ENCODE measurements at regions not wholly inside any gene's neighbourhood (a gene's known extent, or its start where the extent isn't known, plus 50 kb on each side); places are given as distances from the start of the nearest gene placed in this dataset.

DNA sequence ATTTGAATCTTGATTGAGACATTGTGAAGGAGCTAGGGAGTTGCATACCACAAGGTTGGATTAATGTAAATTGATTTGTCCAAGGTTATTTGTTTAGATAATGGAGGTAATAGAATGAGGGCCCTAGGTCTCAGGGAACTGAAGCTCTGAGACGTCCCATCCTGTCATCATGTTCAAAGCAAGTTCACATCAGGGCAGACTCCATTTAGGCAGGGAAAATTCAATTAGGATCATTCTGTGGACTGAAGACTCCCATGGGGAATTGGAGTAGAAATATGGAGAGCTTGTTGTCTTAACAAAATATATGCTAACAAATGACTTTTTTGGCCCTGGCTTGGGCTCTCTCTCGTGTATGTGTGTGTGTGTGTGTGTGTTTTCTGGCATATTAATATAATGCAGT is 722.0 kb upstream of the ADAMTS16 start:
- Histone ChIP-seq H2BK15ac (ENCODE audit: low read depth, low read length) (no peak overlapping the region), H3K27ac (ENCODE audit: insufficient read length, low read depth, low read length) (no peak overlapping the region), H2BK12ac (ENCODE audit: insufficient read length, low read depth, low read length) (no peak overlapping the region), H2BK120ac (ENCODE audit: low read depth, low read length, poor library complexity, severe bottlenecking) (no peak overlapping the region), H3K56ac (ENCODE audit: insufficient read length, low read depth, low read length) (no peak overlapping the region), H3T11ph (ENCODE audit: low read length) (no peak overlapping the region), H2BK20ac (ENCODE audit: low read depth, low read length, poor library complexity, severe bottlenecking) (no peak overlapping the region), H3K23me2 (ENCODE audit: insufficient read length, low read depth, low read length, poor library complexity, severe bottlenecking) (no peaks in the 10 kb centered on the region), H3K9me3 (ENCODE audit: control insufficient read depth, low read depth, low read length) (no peaks in the 10 kb centered on the region), H3K79me1 (ENCODE audit: insufficient read depth, low read depth, low read length, poor library complexity, severe bottlenecking) (no peaks in the 10 kb centered on the region), H3K23ac (ENCODE audit: insufficient read length, low read depth, low read length) (no peak overlapping the region), H2BK5ac (ENCODE audit: insufficient read length, low read length) (no peak overlapping the region), H4K20me1 (ENCODE audit: control insufficient read depth, insufficient read depth, insufficient read length) (no peaks in the 10 kb centered on the region), H4K5ac (ENCODE audit: insufficient read length, low read depth, low read length) (no peak overlapping the region), H3K4me2 (ENCODE audit: insufficient read depth, insufficient read length, low read length) (no peak overlapping the region), H3K4me1 (ENCODE audit: insufficient read depth, low read length) (no peaks in the 10 kb centered on the region), H4K8ac (replicated peaks; ENCODE audit: insufficient read length, low read depth, low read length) (no peak overlapping the region), H3K27me3 (ENCODE audit: insufficient read depth, low read length) (no peaks in the 10 kb centered on the region), H3K9ac (ENCODE audit: extremely low read depth, insufficient read length, low read length) (no peak overlapping the region), H3K79me2 (ENCODE audit: insufficient read depth, low read length) (no peaks in the 10 kb centered on the region), H4K91ac (ENCODE audit: insufficient read length, low read depth, low read length) (no peak overlapping the region), H2AK5ac (ENCODE audit: insufficient read length, low read length) (no peak overlapping the region), H3K14ac (ENCODE audit: insufficient read depth, low read length) (no peak overlapping the region), H3K18ac (ENCODE audit: insufficient read length, low read depth, low read length) (no peak overlapping the region), H2AFZ (ENCODE audit: low read length) (no peak overlapping the region), H3K4ac (ENCODE audit: low read depth, low read length) (no peak overlapping the region)
- WGBS (ENCODE audit: extremely low coverage, insufficient read length, low lambda C conversion rate) = no CpG with 5 or more reads among the region's 2 CpGs
- no peak for TF ChIP-seq CTCF (conservative IDR thresholded peaks at IDR 0.05)
- Mint-ChIP-seq H3K27me3 (ENCODE audit: low read depth) (no peaks in the 10 kb centered on the region), H3K4me3 (no peak overlapping the region), H3K4me1 (peaks cover 6 to 7% of the 10 kb centered on the region in 2 experiments; a peak in 3 of 4 replicates), H3K36me3 (ENCODE audit: insufficient read depth in 1 of 3, low read depth in 3 of 3) (no peaks in the 10 kb centered on the region), H3K27ac (no peak overlapping the region), H3K9me3 (no peaks in the 10 kb centered on the region)
- no peak for DNase-seq

All from H9 (cell line).